GM21619 (cell line): ENCODE measurements at regions not wholly inside any gene's neighbourhood (a gene's known extent, or its start where the extent isn't known, plus 50 kb on each side); places are given as distances from the start of the nearest gene placed in this dataset.
"Not testable (repeated sequence)": the region's sequence is repeated elsewhere in the genome, so short reads cannot be mapped to it uniquely, and the experiment has no call there.

Experiments
- ATAC-seq: cut with Tn5 transposase; IDR thresholded peaks from one replicate; pipeline ENCODE4 v1.9.1; 2021; ENCODE audit not compliant: unreplicated experiment

DNA sequence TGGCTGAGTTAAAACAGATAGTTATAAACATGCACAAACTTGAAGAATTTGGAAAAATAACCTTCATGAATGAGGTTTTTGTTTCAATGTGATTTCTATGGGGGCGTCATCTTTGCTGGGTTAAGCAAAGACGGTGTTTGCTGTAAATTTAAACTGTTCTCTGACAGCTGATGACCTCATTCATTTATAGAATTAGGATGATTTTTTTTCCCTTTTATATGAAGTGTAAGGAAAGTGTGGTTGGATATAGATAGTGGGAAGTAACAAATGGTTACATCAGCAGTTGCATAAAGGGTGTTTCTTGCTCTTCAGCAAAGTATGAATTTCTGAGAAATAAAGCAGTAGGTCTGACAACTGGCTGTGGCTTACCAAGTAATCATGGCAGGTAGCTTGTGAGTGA is 137.2 kb upstream of the CENPW start:
- ATAC-seq: no peak

DNA sequence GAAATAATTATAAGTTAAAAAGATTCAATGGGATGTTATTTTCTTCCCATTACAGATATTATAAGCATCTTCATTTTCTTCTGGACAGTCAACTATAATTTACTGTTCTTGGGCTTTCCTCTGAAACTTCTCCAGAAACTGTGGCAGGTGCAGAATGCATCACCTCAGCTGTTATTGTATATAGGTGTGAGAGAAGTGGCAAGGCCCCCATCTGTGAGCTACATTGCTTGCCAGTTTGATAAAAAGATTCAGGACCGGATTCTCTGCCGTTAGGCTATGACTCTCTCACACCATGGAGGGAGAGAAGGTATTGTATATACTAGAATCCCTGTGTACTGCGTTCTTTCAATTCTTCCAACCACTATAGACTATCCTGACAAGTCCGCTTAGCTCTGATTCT is 135.8 kb upstream of the CENPW start:
- ATAC-seq: no peak

DNA sequence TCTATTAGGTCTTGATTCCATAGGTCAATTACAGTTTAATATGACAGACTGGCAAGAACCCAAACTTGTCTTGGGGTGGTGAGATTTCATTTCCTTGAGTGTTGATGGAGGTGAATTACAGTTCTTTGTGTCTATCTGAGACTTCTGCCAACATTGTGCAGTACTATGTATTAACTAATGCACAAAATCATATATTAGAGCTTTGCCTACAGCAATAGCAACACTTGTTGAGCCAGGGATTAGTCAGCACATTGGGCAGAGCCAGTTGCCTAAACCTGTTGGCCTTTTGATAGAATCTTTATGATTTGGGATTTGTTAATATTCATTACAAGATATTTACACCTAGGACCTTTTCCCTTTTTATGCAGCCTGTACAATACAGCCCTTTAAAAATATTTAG is 135.3 kb upstream of the CENPW start:
- no peak for ATAC-seq

DNA sequence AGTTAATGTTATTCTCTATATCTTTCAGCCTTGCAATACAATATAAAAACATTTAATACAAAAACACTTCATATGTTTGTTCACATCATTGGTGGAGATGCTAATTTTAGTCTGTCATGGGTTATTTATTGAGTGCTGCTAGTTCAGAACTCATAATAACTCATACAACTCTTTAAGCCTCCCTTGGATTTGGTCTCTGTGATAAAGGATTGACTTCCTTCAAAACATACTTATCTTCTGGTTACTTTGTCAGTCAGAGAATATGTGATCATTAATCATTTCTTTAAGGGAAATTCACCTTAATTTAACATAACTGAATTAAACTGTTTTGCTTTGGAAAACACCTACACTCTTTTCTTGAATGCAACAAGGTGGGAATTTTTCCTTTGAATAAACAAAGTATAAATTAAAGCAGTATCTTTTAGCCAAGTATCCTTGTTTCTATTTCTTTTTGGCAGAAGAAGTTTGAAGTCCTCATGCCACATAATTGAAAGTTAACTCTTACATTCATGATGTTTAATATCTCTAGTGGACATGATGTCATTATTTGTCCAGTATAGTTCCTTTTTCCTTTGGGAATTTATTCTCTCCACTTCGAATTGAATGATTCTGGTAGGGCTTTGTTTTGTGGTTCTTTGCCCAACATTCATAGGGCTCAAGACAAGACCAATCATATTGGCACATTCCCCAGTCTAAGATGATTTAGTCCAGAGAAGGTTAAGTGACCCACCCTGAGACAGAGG is 133.2 kb upstream of the CENPW start:
- ATAC-seq: no peak

DNA sequence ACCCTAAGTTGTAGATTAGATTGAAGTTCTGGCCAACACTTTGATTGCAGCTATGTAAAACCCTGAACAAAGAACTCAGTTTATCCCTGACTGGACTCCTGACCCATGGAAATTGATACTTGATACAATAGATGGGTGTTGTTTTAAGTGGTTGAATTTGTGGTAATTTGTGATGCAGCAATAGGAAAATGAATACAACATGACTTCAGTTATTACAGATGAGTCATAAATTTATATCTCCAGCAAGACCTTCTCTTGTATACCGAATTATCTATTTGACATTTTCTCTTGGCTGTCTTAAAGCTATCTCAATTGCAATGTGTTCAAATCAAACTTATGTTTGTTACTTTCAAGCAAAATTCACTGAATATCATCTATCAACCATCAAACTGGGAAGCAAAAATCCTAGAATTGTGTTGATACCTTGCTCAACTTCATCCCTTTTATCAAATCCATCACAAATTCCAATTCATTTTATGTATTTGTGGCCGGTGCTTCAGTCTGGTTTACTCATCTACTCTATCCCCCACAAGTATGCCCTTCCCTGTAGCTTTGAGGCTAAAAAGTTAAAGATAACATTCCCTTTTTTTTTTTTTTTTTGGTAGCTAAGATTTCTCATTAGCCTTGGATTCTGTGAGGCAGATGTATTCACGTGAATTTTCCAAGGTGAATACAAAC is 129.4 kb upstream of the CENPW start:
- ATAC-seq: no peak

DNA sequence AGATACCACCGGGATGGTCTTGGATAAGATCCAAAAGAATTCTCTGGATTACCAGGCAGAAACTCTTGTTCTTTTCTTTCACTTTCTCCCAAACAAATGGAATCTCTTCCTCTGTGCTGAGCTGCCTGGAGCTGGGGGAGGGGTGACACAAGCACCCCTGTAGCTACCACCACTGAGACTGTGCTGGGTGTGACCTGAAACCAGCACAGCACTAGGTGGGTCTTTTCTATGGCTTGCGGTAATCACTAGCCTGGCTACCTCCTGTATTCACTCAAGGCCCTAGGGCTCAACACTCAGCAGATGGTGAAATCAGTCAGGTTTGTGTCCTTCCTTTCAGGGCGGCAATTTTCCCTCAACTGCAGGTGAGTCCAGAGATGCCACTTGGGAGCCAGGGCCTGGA is 122.4 kb upstream of the CENPW start:
- no peak for ATAC-seq

DNA sequence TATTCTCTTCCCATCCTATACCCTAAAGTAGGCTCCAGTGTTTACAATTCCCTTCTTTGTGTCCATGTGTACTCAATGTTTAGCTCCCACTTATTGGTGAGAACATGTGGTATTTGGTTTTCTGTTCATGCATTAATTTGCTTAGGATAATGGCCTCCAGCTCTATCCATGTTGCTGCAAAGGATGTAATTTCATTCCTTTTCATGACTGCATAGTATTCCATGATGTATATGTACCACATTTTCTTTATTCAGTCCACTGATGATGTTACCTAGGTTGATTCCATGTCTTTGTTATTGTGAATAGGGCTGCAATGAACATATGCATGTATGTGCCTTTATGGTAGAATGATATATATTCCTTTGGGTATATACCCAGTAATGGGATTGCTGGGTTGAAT is 119.0 kb upstream of the CENPW start:
- ATAC-seq: not testable (repeated sequence)

DNA sequence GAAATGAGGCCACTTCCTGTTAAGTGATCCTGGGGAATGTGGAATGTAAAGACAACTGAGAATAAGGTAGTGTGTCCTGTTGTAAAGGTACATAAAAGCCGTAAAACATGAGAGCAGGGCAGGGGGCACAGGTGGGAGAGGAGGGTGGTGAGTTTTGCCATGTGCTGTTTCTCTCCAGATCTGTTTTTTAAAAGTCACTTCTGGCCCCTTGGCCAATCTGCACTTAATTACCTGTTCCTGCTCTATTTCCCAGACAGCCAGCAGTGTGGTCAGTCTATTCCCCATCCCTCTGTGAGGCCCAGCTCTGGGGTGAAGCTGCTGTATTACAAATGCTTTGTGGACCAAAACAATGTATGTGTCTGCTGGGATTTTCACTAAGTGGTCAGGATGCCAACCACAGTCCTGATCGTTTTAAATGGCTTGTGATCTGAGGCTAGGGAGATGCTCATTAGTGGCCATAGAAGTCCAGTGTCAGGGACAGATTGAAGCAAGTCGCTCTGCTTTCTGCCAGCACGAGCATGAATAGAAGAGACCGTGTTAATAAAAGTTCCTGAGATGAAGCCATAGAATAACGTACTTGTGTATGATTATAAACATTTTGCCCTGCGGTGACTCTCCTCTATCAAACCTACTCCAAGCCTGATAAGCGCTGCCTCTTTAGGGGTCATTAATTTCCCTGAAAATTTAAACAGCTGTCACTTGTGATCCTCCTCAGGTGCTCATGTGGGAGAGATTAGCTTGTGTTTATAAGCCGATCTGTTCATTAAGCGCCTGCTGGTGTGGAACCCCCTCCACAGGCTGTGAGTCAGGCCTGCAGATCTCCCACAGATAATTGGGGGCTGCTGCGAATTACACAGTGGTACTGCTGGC is 111.8 kb upstream of the CENPW start:
- no peak for ATAC-seq

DNA sequence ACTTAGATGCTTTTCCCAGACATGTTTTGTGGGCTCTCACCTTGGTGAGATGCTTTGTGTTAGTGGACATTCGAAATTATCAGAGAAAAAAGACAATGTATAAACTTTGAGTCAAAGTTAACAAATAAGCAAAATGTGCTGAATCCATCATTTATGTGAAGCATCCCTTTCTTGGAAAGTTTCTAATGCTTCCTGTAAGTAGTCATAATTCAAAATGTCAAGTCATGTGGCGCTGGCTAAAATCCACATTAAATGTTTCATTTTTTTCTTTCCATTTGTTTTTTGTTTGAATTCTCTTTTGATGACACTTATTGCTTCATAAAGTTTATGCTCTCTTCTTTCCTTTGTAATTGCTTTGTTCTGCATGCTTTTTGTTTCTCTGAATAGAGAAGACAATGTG is 107.2 kb upstream of the CENPW start:
- ATAC-seq: no peak

DNA sequence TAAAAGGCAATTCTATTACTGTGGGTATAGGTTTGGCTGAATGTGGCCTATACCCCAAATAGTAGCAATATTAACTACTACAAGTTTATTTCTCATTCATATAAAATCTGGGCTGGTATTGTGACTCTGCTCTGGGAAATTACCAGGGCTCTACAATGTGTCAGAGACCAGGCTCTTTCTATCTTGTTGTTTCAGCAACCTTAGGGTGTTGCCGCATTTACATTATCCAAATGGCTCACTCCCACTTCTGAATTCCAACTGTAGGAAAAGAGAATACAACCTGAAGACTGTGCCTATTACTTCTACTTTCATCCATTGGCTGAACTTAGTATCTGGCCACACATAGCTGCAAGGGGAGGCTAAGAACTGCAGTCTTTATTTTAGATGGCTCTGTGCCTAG is 106.7 kb upstream of the CENPW start:
- no peak for ATAC-seq

DNA sequence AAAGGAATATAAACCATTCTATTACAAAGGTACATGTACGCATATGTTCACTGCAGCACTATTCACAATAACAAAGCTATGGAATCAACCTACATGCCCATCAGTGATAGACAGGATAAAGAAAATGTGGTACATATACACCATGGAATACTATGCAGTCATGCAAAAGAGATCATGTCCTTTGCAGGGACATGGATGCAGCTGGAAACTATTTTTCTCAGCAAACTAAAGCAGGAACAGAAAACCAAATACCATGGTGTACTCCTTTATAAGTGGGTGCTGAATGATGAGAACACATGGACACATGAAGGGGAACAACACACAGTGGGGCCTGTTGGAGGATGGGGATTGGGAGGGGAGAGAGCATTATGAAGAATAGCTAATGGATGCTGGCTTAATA is 104.6 kb upstream of the CENPW start:
- ATAC-seq: no peak

DNA sequence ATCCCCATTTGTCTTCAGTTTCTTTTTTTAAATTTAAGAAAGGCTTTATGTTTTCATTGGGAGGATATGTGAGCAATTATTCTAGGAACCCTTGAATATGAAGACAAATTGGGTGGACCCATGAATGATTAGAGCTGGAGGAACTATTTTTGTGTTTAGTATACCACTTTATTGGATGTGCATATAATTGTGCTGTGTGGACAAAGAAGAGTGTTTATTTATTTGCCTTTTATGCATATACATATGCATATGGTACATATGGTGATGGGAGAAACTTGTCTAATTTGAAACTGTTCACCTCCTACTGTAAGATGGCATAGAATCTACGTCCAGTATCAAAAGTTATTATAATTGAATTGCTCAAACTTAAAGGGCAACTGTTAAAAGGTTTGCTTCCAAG is 94.8 kb upstream of the CENPW start:
- ATAC-seq: no peak

DNA sequence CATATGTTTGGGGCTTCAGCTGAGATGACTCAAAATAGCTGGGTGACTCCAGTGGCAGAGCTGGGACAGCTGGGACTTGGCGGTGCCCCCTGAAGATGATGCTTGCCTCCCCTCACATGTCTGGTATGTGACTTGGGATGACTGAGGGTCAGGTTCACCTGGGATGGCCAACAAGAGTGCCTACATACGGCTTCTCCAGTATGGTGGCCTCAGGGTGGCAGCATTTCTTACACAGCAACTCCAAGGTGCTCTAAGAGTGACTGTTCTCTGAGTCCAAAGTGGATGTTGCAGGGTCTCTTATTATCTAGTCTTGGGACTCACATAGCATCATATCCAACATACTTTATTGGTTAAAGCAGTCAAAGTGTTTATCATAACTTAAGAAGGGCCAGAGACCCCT is 87.8 kb upstream of the CENPW start:
- ATAC-seq: peak; percentile 50

DNA sequence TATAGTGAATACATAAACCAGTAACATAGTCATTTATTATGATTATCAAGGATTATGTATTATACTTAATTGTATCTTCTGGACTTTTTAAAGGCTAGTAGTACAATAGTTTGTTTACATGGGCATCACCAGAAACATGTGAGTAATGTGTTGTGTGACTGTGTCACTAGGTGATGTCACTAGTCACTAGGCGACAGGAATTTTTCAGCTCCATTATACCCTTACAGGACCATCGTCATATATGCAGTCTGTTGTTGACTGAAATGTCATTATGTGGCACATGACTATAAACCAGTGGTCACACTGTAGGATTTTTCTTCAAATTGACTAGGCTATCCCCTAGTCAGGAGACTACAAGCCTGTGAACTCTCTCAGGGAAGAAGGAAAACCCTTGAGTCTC is 86.5 kb upstream of the CENPW start:
- no peak for ATAC-seq

DNA sequence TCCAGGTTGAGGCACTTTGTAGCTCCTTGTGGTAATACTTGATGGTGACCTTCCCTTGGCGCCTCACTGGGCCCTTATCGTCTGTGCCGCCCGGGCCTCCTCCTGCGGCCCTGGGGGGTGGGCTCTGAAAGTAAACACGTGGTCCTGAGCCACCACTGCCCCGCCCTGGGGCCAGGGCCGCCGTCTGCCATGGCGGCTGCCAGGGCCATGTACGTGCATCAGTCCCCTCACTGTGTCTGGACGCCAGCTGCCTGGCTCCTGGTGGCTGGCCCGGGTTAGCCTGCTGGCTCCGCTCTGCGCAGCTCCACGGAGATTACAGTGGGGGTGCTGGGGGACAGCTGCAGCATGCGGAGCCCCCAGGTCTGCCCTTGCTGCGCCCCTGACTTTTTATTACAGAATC is 81.8 kb upstream of the CENPW start:
- ATAC-seq: no peak

DNA sequence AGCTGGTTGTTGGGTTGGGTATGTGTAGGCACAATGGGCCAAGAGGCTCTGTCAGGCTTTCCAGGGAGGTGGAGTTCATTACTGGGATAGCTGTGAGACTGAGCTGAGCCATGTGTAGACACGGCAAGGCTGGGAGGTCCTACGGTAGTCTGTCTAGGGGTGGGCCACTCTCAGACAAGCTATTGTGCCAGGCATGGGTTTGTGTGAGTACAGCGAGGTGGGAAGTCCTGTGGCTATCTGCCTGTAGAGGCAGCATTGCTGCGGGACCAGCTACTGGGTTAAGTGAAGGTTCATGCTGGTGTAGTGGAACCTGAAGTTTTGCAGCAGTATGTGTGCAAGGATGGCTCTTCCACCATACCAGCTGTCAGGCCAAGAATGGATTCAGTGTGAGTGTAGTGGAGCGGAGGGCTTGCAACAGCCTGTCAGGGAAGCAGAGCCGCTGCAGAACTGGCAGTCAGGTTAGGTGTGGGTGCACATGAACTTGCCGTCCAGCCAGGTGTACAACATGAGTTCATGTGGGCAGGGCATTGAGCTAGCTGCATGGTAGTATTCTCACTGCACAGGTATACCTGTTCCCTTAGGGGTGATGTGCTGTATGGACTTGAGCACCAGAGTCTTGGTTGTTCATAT is 78.0 kb upstream of the CENPW start:
- no peak for ATAC-seq

DNA sequence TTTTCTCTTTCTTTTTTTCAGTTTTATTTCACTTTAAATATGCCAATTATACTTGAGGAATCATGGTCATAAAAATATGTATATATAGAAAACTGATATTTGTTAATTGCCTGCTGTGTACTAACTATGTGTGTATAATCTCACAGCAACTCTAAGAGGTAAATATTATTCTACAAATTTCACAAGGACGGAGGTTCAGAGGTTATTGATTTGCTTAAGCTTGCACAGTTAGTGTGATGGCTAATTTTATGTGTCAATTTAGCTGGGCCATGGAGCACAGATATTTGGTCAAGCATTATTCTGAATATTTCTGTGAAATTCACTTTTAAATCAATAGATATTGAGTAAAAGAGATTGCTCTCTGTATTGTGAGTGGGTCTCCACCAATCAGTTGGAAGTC is 75.7 kb upstream of the CENPW start:
- no peak for ATAC-seq

DNA sequence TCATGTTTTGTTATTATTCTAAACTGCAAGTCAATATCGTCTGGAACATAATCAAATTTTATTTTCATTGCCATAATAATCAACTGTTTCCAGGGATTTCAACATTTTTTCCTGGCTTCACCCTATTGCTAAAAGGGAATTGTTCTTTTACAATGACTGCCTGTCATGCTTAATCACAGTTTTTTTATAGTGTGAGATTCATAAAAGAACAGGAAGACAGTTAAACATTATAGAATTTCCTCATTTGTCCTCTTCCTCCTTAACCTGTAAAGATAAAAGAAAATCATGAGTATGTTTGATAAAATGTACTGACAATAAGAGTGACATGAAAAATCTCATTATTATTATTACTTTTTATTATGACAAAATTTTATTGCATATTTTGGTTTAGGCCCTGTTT is 73.3 kb upstream of the CENPW start:
- ATAC-seq: no peak

DNA sequence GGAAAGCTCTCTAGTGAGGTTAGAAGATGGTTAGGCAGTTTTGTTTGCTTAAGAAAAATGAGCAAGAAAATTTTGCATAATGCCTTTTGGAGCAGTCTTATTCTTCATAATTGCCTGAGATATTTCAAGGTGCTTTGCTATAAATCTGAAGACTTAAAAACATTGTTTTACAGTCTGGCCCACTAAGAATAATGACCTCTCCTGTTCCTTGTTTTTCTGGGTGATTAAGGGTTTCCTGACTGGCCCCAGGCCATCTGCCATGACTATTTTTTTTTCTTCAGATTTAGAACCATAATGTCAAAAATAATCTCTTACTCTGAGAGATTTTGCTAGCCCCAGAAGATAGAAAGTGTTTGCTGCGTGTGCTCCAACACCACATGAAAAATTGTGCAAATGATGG is 72.3 kb upstream of the CENPW start:
- no peak for ATAC-seq

DNA sequence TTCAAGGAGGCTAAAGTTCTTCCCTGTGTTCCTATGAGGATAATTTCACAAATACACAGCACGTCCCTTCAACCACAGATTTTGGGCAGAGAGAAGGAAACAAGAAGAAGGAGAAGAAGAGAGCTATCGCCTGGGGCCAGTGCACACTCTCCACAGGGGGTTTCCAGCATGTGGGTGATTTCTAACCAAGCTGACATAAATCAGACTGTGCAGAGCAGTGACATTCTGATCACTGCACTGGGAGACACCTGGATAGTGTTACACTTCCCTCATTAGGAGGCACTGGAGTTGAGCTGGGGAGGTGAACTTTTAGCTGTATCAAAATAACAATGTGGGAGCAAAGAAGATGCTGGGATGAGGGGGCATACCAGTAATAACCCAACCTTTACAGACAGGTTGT is 71.8 kb upstream of the CENPW start:
- ATAC-seq: peak; percentile 76

DNA sequence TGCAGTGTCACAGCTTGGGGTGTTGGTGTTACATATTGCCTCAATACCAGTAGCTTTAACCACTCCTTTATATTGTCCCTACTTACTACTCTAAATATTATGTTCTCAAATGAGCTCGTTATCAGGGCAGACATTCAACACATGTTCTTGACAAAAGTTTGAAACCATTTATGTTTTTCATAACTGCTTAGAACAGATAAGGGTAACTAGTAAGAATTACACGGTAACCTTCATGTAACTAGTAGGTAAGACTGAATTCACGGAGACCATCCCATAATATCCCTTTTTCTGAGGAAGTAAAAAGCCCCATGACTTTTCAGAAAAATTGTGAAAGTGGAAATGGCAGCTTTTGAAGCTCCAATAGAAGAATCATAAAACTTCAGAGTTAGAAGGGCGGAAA is 59.6 kb upstream of the CENPW start:
- ATAC-seq: no peak
